Transverse colon (tissue), 3 donors: ENCODE measurements at regions not wholly inside any gene's neighbourhood (a gene's known extent, or its start where the extent isn't known, plus 50 kb on each side); places are given as distances from the start of the nearest gene placed in this dataset.

Experiments used
- CTCF ChIP-seq, 5 experiments: fragments of 200-600 bp in 3 of 5; fragments of 450-650 bp in 2 of 5; sonication (generic) in 3 of 5; IDR thresholded peaks; 1 replicate in 2 of 5; 2 replicates in 3 of 5; pipeline ENCODE4 v1.5.1; 2016 to 2017; ENCODE audit warnings: antibody characterized with exemption in 5 of 5, inconsistent platforms in 3 of 5, mild to moderate bottlenecking in 2 of 5, moderate library complexity in 1 of 5
- POLR2A ChIP-seq: fragments of 450-650 bp; IDR thresholded peaks from one replicate; pipeline ENCODE4 v1.6.1; 2016; ENCODE audit warnings: antibody characterized with exemption, mild to moderate bottlenecking, moderate library complexity

- TF ChIP-seq CTCF (IDR thresholded peaks at IDR 0.05) (no peak), POLR2A (no peak)
Observed at GRCh38 chr7:79965946-79966345, 168.7 kb upstream of the GNAI1 start.
